ENCODE measurements at regions not wholly inside any gene's neighbourhood (a gene's known extent, or its start where the extent isn't known, plus 50 kb on each side); places are given as distances from the start of the nearest gene placed in this dataset.

GRCh38 chr5:82662340-82662739, 384.2 kb upstream of the RPS23 start:
- POLR2A ChIA-PET, result no interaction called here
- Histone ChIP-seq H3K27me3 (ENCODE audit: insufficient read depth, low read length) (no peaks in the 10 kb centered on the region), H3K27ac (ENCODE audit: low read depth, low read length) (no peak overlapping the region), H3K4me2 (ENCODE audit: low read length) (no peak overlapping the region), H4K20me1 (ENCODE audit: insufficient read depth) (no peaks in the 10 kb centered on the region), H3K4me1 (ENCODE audit: control insufficient read depth in 1 of 2, insufficient read depth in 2 of 2, low read length in 2 of 2) (no peaks in the 10 kb centered on the region), H3K4me3 (replicated peaks in 1 of 2; ENCODE audit: low read depth in 1 of 2, low read length in 2 of 2) (no peak overlapping the region), H3K9me3 (ENCODE audit: control insufficient read depth in 1 of 2, insufficient read depth in 1 of 2, low read depth in 1 of 2, low read length in 2 of 2) (no peaks in the 10 kb centered on the region), H3K36me3 (ENCODE audit: control insufficient read depth in 1 of 2, insufficient read depth in 2 of 2, low read length in 2 of 2) (no peaks in the 10 kb centered on the region), H2AFZ (ENCODE audit: low read depth, low read length, poor library complexity, severe bottlenecking) (no peak overlapping the region), H3K79me2 (ENCODE audit: insufficient read depth, low read length) (no peaks in the 10 kb centered on the region), H3K9me2 (ENCODE audit: insufficient read depth) (no peaks in the 10 kb centered on the region), H3K9ac (ENCODE audit: low read length) (no peak overlapping the region)
- TF ChIP-seq ATF3 (IDR thresholded peaks at IDR 0.05) (no peak), ZBTB33 (IDR thresholded peaks at IDR 0.05; ENCODE audit: extremely low read depth, insufficient replicate concordance, low read length) (no peak), CBX3 (IDR thresholded peaks at IDR 0.05; ENCODE audit: low read depth) (no peak), REST (IDR thresholded peaks at IDR 0.05; ENCODE audit: low read depth) (no peak), ELF1 (IDR thresholded peaks at IDR 0.05; ENCODE audit: borderline replicate concordance, low read depth) (no peak)
- no TSS peak for BruUV-seq (replicated peaks)
- CTCF ChIA-PET, result no interaction called here
- intact Hi-C loops (cut with micrococcal nuclease), result no loop called here
- DNase-seq (ENCODE audit: low read depth, low spot score) (no peak), ATAC-seq (no peak)
- RAD21 ChIA-PET (ENCODE audit: low non-redundant PET in 1 of 2, low total read pairs in 2 of 2, uncharacterized antibody in 2 of 2, unreplicated experiment in 2 of 2), result interaction anchor here in 1 of 2 experiments (0.6 kb wide), 1 partner anchor 314 kb away, joined by 3 read pairs; no protein-coding TSS in a partner anchor
